ENCODE measurements at regions not wholly inside any gene's neighbourhood (a gene's known extent, or its start where the extent isn't known, plus 50 kb on each side); places are given as distances from the start of the nearest gene placed in this dataset.
"Not testable (repeated sequence)": the region's sequence is repeated elsewhere in the genome, so short reads cannot be mapped to it uniquely, and the experiment has no call there.

- DNase-seq (ENCODE audit: low spot score), result no peak
Observed at GRCh38 chr12:84075991-84076390, 836.6 kb downstream of the SLC6A15 start.

GRCh38 chr12:84073401-84073800 is 839.2 kb downstream of the SLC6A15 start:
- DNase-seq (ENCODE audit: low spot score), result no peak

GRCh38 chr12:84072961-84073360 is 839.6 kb downstream of the SLC6A15 start:
- no peak for DNase-seq (ENCODE audit: low spot score)

GRCh38 chr12:84070292-84070691 is 842.3 kb downstream of the SLC6A15 start:
- no peak for DNase-seq (ENCODE audit: low spot score)

- no peak for DNase-seq (ENCODE audit: low spot score)
Observed at GRCh38 chr12:84069699-84070098, 842.9 kb downstream of the SLC6A15 start.

- no peak for DNase-seq (ENCODE audit: low spot score)
Observed at GRCh38 chr12:84069198-84069597, 843.4 kb downstream of the SLC6A15 start.

GRCh38 chr12:84058136-84058535 is 854.5 kb downstream of the SLC6A15 start:
- DNase-seq (ENCODE audit: low spot score), result no peak

GRCh38 chr12:84054811-84055210 is 857.8 kb downstream of the SLC6A15 start:
- DNase-seq (ENCODE audit: low spot score), result no peak

GRCh38 chr12:84047881-84048280 is 864.7 kb downstream of the SLC6A15 start:
- DNase-seq (ENCODE audit: low spot score), result no peak

- DNase-seq (ENCODE audit: low spot score), result no peak
Observed at GRCh38 chr12:84046859-84047258, 865.7 kb downstream of the SLC6A15 start.

GRCh38 chr12:84043355-84043754 is 869.2 kb downstream of the SLC6A15 start:
- no peak for DNase-seq (ENCODE audit: low spot score)

GRCh38 chr12:84038242-84038641 is 874.4 kb downstream of the SLC6A15 start:
- no peak for DNase-seq (ENCODE audit: low spot score)

GRCh38 chr12:84036912-84037311 is 875.7 kb downstream of the SLC6A15 start:
- DNase-seq (ENCODE audit: low spot score), result no peak

GRCh38 chr12:84035766-84036165 is 876.8 kb downstream of the SLC6A15 start:
- DNase-seq (ENCODE audit: low spot score), result no peak

- no peak for DNase-seq (ENCODE audit: low spot score)
Observed at GRCh38 chr12:84034871-84035270, 877.7 kb downstream of the SLC6A15 start.

GRCh38 chr12:84033162-84033561 is 879.4 kb downstream of the SLC6A15 start:
- no peak for DNase-seq (ENCODE audit: low spot score)

- not testable (repeated sequence) for DNase-seq (ENCODE audit: low spot score)
Observed at GRCh38 chr12:84018556-84019179, 893.9 kb downstream of the SLC6A15 start.

GRCh38 chr12:84016956-84017355 is 895.6 kb downstream of the SLC6A15 start:
- DNase-seq (ENCODE audit: low spot score), result no peak

- DNase-seq (ENCODE audit: low spot score), result no peak
Observed at GRCh38 chr12:83997423-83997822, 915.2 kb downstream of the SLC6A15 start.

- no peak for DNase-seq (ENCODE audit: low spot score)
Observed at GRCh38 chr12:83996671-83997070, 915.9 kb downstream of the SLC6A15 start.

- DNase-seq (ENCODE audit: low spot score), result no peak
Observed at GRCh38 chr12:83985084-83985483, 927.5 kb downstream of the SLC6A15 start.

- no peak for DNase-seq (ENCODE audit: low spot score)
Observed at GRCh38 chr12:83980398-83980797, 932.2 kb downstream of the SLC6A15 start.

GRCh38 chr12:83979785-83980184 is 932.8 kb downstream of the SLC6A15 start:
- no peak for DNase-seq (ENCODE audit: low spot score)

- DNase-seq (ENCODE audit: low spot score), result no peak
Observed at GRCh38 chr12:83971781-83972180, 940.8 kb downstream of the SLC6A15 start.
